ENCODE measurements at regions not wholly inside any gene's neighbourhood (a gene's known extent, or its start where the extent isn't known, plus 50 kb on each side); places are given as distances from the start of the nearest gene placed in this dataset.

DNA sequence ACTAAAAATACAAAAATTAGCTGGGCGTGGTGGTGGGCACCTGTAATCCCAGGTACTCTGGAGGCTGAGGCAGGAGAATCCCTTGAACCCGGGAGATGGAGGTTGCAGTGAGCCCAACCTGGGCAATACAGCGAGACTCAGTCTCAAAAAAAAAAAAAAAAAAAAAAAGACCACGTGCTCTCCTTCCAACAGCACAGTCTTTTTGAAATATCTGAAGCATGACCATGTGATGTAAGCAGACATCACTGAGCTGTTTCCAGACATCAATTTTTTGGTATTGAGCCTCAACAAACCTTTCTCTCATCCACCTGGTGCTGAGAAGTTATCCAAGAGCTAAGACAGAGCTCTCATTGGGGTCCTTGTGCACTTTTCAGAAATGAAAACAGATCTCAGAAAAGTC lies 249.2 kb downstream of the FOXA2 start:
- DNase-seq (ENCODE audit: low read depth in 1 of 2, low spot score in 1 of 2): no peak

DNA sequence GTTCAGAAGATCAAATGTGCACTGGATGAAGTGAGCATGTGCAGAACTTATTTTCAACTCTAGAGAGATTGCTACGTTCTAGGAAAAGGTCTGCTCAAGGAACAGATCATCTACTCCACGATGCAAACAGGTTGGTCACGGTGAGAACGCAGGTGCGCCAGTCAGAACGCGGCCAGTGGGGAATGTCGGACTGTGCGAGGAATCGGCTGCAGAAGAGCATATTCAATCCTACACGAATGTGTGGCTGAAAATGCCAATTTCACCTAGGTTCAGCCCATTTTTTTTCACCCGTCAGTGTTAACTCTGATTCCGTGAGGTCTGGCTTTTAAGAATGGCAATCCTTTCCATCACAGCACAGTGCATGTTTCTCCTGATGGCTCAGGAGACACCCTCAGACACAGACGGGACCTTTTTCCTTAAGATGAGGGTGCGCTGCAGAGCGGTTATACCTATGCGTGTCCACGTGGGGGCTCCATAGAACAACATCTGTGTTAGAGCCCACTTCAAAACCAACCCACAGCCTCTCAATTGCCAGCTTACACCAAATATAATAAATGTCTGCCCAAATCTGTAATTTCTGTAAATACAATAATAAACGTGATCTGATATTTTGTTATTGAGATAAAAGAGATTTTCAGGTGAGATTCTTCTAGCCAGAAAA lies 250.4 kb downstream of the FOXA2 start:
- no peak overlapping the region for H3K4me3 ChIP-seq (replicated peaks; ENCODE audit: insufficient read depth, low read length)
- H3K27ac ChIP-seq (replicated peaks): no peak overlapping the region
- DNase-seq (ENCODE audit: low read depth in 1 of 2, low spot score in 1 of 2): peak; percentile 30 to 54
- H3K27me3 ChIP-seq (ENCODE audit: insufficient read depth, poor library complexity, severe bottlenecking): peaks cover 8% of the 10 kb centered on the region
- TF ChIP-seq, protein P1, sequence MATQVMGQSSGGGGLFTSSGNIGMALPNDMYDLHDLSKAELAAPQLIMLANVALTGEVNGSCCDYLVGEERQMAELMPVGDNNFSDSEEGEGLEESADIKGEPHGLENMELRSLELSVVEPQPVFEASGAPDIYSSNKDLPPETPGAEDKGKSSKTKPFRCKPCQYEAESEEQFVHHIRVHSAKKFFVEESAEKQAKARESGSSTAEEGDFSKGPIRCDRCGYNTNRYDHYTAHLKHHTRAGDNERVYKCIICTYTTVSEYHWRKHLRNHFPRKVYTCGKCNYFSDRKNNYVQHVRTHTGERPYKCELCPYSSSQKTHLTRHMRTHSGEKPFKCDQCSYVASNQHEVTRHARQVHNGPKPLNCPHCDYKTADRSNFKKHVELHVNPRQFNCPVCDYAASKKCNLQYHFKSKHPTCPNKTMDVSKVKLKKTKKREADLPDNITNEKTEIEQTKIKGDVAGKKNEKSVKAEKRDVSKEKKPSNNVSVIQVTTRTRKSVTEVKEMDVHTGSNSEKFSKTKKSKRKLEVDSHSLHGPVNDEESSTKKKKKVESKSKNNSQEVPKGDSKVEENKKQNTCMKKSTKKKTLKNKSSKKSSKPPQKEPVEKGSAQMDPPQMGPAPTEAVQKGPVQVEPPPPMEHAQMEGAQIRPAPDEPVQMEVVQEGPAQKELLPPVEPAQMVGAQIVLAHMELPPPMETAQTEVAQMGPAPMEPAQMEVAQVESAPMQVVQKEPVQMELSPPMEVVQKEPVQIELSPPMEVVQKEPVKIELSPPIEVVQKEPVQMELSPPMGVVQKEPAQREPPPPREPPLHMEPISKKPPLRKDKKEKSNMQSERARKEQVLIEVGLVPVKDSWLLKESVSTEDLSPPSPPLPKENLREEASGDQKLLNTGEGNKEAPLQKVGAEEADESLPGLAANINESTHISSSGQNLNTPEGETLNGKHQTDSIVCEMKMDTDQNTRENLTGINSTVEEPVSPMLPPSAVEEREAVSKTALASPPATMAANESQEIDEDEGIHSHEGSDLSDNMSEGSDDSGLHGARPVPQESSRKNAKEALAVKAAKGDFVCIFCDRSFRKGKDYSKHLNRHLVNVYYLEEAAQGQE (IDR thresholded peaks at IDR 0.05; ENCODE audit: insufficient replicate concordance, low read depth): no peak
- TF ChIP-seq, protein P2, sequence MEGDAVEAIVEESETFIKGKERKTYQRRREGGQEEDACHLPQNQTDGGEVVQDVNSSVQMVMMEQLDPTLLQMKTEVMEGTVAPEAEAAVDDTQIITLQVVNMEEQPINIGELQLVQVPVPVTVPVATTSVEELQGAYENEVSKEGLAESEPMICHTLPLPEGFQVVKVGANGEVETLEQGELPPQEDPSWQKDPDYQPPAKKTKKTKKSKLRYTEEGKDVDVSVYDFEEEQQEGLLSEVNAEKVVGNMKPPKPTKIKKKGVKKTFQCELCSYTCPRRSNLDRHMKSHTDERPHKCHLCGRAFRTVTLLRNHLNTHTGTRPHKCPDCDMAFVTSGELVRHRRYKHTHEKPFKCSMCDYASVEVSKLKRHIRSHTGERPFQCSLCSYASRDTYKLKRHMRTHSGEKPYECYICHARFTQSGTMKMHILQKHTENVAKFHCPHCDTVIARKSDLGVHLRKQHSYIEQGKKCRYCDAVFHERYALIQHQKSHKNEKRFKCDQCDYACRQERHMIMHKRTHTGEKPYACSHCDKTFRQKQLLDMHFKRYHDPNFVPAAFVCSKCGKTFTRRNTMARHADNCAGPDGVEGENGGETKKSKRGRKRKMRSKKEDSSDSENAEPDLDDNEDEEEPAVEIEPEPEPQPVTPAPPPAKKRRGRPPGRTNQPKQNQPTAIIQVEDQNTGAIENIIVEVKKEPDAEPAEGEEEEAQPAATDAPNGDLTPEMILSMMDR (IDR thresholded peaks at IDR 0.05; ENCODE audit: insufficient read depth, low read length): peak; percentile 69

More for the DNA sequence above, 249.2 kb downstream of the FOXA2 start:
- H3K27me3 ChIP-seq (ENCODE audit: insufficient read depth, poor library complexity, severe bottlenecking): peaks cover 8% of the 10 kb centered on the region
- TF ChIP-seq GABPA (IDR thresholded peaks at IDR 0.05; ENCODE audit: low read depth) (no peak), SPI1 (IDR thresholded peaks at IDR 0.05; ENCODE audit: borderline replicate concordance, low read depth) (no peak), POLR2AphosphoS5 (IDR thresholded peaks at IDR 0.05; ENCODE audit: low read depth) (no peak)
- TF ChIP-seq, protein P1 (IDR thresholded peaks at IDR 0.05; ENCODE audit: insufficient replicate concordance, low read depth): no peak
- TF ChIP-seq, protein P2 (IDR thresholded peaks at IDR 0.05; ENCODE audit: insufficient read depth, low read length): no peak
- no peak overlapping the region for H3K4me3 ChIP-seq (replicated peaks; ENCODE audit: insufficient read depth, low read length)
- H3K27ac ChIP-seq (replicated peaks): no peak overlapping the region

DNA sequence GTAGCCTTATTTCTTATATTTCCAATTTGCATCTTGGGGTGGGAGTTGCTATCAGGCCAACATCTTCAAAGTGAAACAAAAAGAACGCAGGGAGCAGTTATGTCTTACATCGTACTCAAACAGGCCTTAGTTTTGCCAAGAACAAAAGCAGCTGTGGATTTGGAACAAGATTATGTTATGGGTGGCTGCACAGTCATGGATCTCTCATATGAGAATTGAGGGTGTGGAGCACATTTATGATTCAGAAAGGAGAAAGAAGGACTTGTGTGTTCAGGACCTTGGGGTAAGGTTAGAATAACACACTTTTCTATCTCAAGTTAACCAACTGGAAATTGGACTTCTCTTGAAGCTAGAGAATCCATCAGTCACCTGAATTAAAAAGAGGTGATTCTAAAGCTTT lies 259.9 kb downstream of the FOXA2 start:
- TF ChIP-seq, protein P1 (IDR thresholded peaks at IDR 0.05; ENCODE audit: insufficient replicate concordance, low read depth): no peak
- TF ChIP-seq, protein P2 (IDR thresholded peaks at IDR 0.05; ENCODE audit: insufficient read depth, low read length): no peak
- Histone ChIP-seq H3K27me3 (ENCODE audit: insufficient read depth, poor library complexity, severe bottlenecking) (peaks cover 21% of the 10 kb centered on the region), H3K4me3 (replicated peaks; ENCODE audit: insufficient read depth, low read length) (no peak overlapping the region), H3K27ac (replicated peaks) (no peak overlapping the region)
- DNase-seq (ENCODE audit: low read depth in 1 of 2, low spot score in 1 of 2): no peak

Data from HL-60 (cell line).